Chondrocyte (in vitro differentiated cells): ENCODE measurements at regions not wholly inside any gene's neighbourhood (a gene's known extent, or its start where the extent isn't known, plus 50 kb on each side); places are given as distances from the start of the nearest gene placed in this dataset.

Source experiments
- DNase-seq: peaks from one replicate; pipeline ENCODE4 v3.0.0; 2021; ENCODE audit warnings: mixed read lengths, low spot score
- H3K27ac Mint-ChIP-seq: one replicate; pipeline ENCODE4 v1.8.0; 2021; ENCODE audit warnings: mild to moderate bottlenecking, moderate library complexity, mixed read lengths; ENCODE audit not compliant: unreplicated experiment
- H3K27me3 Mint-ChIP-seq: 2 replicates; pipeline ENCODE4 v1.8.0; 2021; ENCODE audit warnings: low read depth, mixed read lengths
- H3K36me3 Mint-ChIP-seq: 2 replicates; pipeline ENCODE4 v1.8.0; 2021; ENCODE audit warnings: low read depth, mixed read lengths
- H3K4me1 Mint-ChIP-seq: 2 replicates; pipeline ENCODE4 v1.8.0; 2021; ENCODE audit warnings: low read depth, mild to moderate bottlenecking, mixed read lengths
- H3K4me3 Mint-ChIP-seq: one replicate; pipeline ENCODE4 v1.8.0; 2021; ENCODE audit warnings: mild to moderate bottlenecking, moderate library complexity, mixed read lengths; ENCODE audit not compliant: unreplicated experiment
- H3K9me3 Mint-ChIP-seq: 2 replicates; pipeline ENCODE4 v1.8.0; 2021; ENCODE audit warnings: low read depth, mixed read lengths
- CTCF ChIP-seq: fragments of 200-600 bp; sonication (generic); IDR thresholded peaks from 2 replicates; pipeline ENCODE4 v1.5.0; 2021; ENCODE audit warnings: antibody characterized with exemption, mild to moderate bottlenecking, moderate library complexity

- H3K27me3 Mint-ChIP-seq, result no peaks in the 10 kb centered on the region
- no peak for TF ChIP-seq CTCF
- no peaks in the 10 kb centered on the region for H3K4me1 Mint-ChIP-seq
- H3K9me3 Mint-ChIP-seq, result peaks cover 17% of the 10 kb centered on the region
- no peak for DNase-seq
- no peaks in the 10 kb centered on the region for H3K36me3 Mint-ChIP-seq
- H3K27ac Mint-ChIP-seq, result no peak overlapping the region
- no peak overlapping the region for H3K4me3 Mint-ChIP-seq
Observed at GRCh38 chr14:97554597-97554996, 757.4 kb downstream of the VRK1 start.

- Mint-ChIP-seq H3K4me3 (no peak overlapping the region), H3K4me1 (no peaks in the 10 kb centered on the region), H3K36me3 (no peaks in the 10 kb centered on the region), H3K27ac (no peak overlapping the region), H3K9me3 (peaks cover 37% of the 10 kb centered on the region), H3K27me3 (no peaks in the 10 kb centered on the region)
- TF ChIP-seq CTCF, result no peak
- DNase-seq, result no peak
Observed at GRCh38 chr14:97564334-97564733, 767.2 kb downstream of the VRK1 start.

GRCh38 chr14:97571201-97571600 is 774.0 kb downstream of the VRK1 start:
- no peaks in the 10 kb centered on the region for H3K36me3 Mint-ChIP-seq
- H3K27ac Mint-ChIP-seq, result no peak overlapping the region
- no peak overlapping the region for H3K4me3 Mint-ChIP-seq
- TF ChIP-seq CTCF, result no peak
- no peak for DNase-seq
- peaks cover 43% of the 10 kb centered on the region for H3K9me3 Mint-ChIP-seq
- no peaks in the 10 kb centered on the region for H3K27me3 Mint-ChIP-seq
- no peaks in the 10 kb centered on the region for H3K4me1 Mint-ChIP-seq

GRCh38 chr14:97571866-97572555 is 774.8 kb downstream of the VRK1 start:
- Mint-ChIP-seq H3K4me1 (no peaks in the 10 kb centered on the region), H3K27ac (no peak overlapping the region), H3K4me3 (no peak overlapping the region), H3K9me3 (peaks cover 44% of the 10 kb centered on the region), H3K27me3 (no peaks in the 10 kb centered on the region), H3K36me3 (no peaks in the 10 kb centered on the region)
- no peak for DNase-seq
- no peak for TF ChIP-seq CTCF

- Mint-ChIP-seq H3K36me3 (no peaks in the 10 kb centered on the region), H3K4me1 (no peaks in the 10 kb centered on the region), H3K9me3 (peaks cover 47% of the 10 kb centered on the region), H3K27me3 (no peaks in the 10 kb centered on the region), H3K27ac (no peak overlapping the region), H3K4me3 (no peak overlapping the region)
- TF ChIP-seq CTCF, result no peak
- no peak for DNase-seq
Observed at GRCh38 chr14:97572583-97573458, 775.6 kb downstream of the VRK1 start.
